Stimulated activated naive CD8-positive, alpha-beta T cell treated with anti-CD3 and anti-CD28 coated beads, Interleukin-15, amount 100 ng/mL, for 72 hours (primary cell): ENCODE measurements at regions not wholly inside any gene's neighbourhood (a gene's known extent, or its start where the extent isn't known, plus 50 kb on each side); places are given as distances from the start of the nearest gene placed in this dataset.
"Not testable (repeated sequence)": the region's sequence is repeated elsewhere in the genome, so short reads cannot be mapped to it uniquely, and the experiment has no call there.

Source experiments
- ATAC-seq: fragments of 150-1000 bp; cut with Tn5 transposase; 2 replicates; pipeline ENCODE4 v1.10.0; 2021; ENCODE audit warnings: mild to moderate bottlenecking, moderate library complexity
- DNase-seq, 2 donors: peaks; one replicate each; pipeline ENCODE4 v3.0.0; 2021 to 2022
- H3K27ac Mint-ChIP-seq, 2 donors: one replicate each; pipeline ENCODE4 v1.8.0; 2022; ENCODE audit warnings: mild to moderate bottlenecking in 2 of 2, mixed read lengths in 2 of 2, moderate library complexity in 2 of 2
- H3K27me3 Mint-ChIP-seq: one replicate; pipeline ENCODE4 v1.8.0; 2022; ENCODE audit warnings: mixed read lengths
- H3K4me1 Mint-ChIP-seq: one replicate; pipeline ENCODE4 v1.8.0; 2022; ENCODE audit warnings: mild to moderate bottlenecking, mixed read lengths
- H3K4me3 Mint-ChIP-seq, 2 donors: one replicate each; pipeline ENCODE4 v1.8.0; 2022; ENCODE audit warnings: mild to moderate bottlenecking in 2 of 2, mixed read lengths in 2 of 2, moderate library complexity in 1 of 2
- H3K9me3 Mint-ChIP-seq, 2 donors: one replicate each; pipeline ENCODE4 v1.8.0; 2022; ENCODE audit warnings: mixed read lengths in 2 of 2

DNA sequence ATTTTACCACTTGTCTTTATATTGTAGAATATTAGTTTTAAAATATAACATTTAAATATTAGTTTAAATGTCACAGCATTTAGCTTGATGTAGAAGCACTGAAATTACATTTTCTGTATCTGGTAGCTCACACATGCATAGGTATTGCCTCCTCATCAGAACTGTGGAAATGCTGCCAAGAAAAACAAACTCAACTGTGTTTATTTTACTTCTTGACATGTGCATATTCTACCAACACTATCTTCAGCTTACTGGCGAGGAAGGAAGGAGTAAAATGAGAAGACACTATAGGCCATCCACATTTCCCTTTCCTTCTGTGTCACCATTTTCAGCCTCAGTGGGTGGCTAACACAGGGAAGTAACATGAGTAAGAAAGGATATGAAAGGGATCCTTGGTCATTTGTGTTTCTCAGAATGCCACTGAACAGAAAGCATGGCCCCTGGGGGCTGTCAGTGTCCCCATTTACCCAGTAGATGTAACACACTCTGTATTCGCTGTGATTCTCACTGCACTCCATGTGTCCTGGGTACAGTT, 81.0 kb upstream of the HTR4 start:
- Mint-ChIP-seq H3K27me3 (peaks cover 45% of the 10 kb centered on the region), H3K4me3 (no peak overlapping the region), H3K27ac (no peak overlapping the region), H3K9me3 (no peaks in the 10 kb centered on the region), H3K4me1 (peaks cover 13% of the 10 kb centered on the region)
- ATAC-seq (peak; percentile 9), DNase-seq (no peak)

- no peak for DNase-seq
- Mint-ChIP-seq H3K27ac (no peak overlapping the region), H3K4me1 (peaks cover 1% of the 10 kb centered on the region), H3K4me3 (no peak overlapping the region), H3K27me3 (peaks cover 39% of the 10 kb centered on the region), H3K9me3 (no peaks in the 10 kb centered on the region)
- ATAC-seq, result no peak
Observed at GRCh38 chr5:148739023-148739422, 84.7 kb upstream of the HTR4 start.

- Mint-ChIP-seq H3K4me1 (no peaks in the 10 kb centered on the region), H3K9me3 (no peaks in the 10 kb centered on the region), H3K27me3 (peaks cover 36% of the 10 kb centered on the region), H3K4me3 (no peak overlapping the region), H3K27ac (no peak overlapping the region)
- DNase-seq (no peak), ATAC-seq (no peak)
Observed at GRCh38 chr5:148739524-148739923, 85.2 kb upstream of the HTR4 start.

DNA sequence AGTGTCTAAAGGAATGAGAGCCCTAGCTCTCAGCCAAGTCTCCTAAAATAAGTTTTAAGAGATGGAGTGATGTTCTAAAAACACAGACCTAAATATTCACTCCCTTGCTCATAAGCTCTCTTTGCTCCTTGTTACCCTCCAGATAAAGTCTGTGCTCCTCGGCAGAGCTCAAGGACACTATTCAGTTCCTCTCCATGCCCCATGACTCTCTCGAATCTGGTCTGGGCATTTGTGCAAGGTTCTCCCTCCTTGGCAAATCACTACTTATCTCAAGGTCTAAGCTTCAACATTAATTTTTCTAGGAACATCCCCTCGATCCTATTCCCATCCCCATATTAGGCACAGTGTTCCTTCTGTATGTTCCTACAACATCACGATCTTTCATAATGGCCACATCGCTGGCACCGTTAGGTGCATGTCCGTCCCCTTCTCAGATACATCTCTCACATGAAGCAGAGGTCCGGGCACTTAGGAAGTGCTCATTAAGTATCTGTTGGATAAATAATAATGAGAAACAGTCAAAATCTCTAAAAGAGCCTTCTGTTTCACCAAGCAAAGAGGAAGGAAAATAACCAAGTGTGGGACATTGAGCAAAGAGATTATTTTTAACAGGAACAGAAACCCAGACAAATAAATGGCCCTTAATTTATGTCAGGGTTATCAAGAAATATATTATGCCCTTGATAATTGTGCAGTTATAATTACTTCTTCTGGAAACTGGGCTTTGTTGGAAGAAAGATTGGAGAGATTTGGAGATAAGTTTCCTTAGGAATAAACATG, 85.9 kb upstream of the HTR4 start:
- H3K4me1 Mint-ChIP-seq, result no peaks in the 10 kb centered on the region
- peaks cover 42% of the 10 kb centered on the region for H3K27me3 Mint-ChIP-seq
- H3K27ac Mint-ChIP-seq, result peak overlapping the region in 1 of 2 donors; percentile 28
- no peak for DNase-seq
- no peak overlapping the region for H3K4me3 Mint-ChIP-seq
- no peak for ATAC-seq
- no peaks in the 10 kb centered on the region for H3K9me3 Mint-ChIP-seq

DNA sequence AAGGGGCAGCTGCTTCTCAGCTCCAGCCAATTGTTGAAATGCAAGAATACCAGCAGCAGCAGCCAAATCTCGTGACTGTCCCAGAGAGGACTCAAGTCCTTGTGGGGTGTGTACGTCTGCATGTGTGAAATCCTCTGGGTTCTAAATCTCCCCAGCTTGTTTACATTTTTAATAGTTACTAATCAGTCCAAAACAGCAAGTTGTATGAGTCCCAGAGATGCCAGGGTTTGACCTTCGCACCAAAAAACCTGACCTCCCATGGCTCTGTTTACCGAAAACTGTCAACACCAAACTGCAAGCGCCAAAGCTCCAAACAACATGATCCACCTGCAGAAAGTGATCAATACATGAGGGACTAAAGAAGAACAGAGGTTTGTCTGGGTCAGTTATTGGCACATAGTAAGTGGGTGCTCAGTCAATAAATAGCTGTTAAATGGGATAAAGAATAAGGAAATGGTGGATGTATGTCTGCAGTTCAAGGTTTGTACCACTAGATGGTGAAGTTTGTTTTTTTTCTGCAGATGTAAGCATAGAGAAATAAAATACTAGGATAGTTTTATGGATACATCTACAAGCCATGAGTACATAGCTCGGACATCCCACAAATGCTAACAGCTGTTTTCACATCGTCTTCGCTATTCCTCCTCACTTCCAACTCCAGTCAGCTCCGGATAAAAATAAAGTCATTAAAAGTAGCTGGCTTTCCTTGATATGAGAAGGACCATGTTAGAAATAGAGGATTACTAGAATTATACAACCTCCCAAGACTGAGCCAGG, 85.3 kb upstream of the ADRB2 start:
- H3K27ac Mint-ChIP-seq, result no peak overlapping the region
- no peak for ATAC-seq
- peaks cover 42% of the 10 kb centered on the region for H3K27me3 Mint-ChIP-seq
- H3K4me3 Mint-ChIP-seq, result no peak overlapping the region
- no peaks in the 10 kb centered on the region for H3K4me1 Mint-ChIP-seq
- H3K9me3 Mint-ChIP-seq, result no peaks in the 10 kb centered on the region
- no peak for DNase-seq

- DNase-seq, H3K4me3 Mint-ChIP-seq, ATAC-seq, H3K27ac Mint-ChIP-seq, H3K4me1 Mint-ChIP-seq, H3K9me3 Mint-ChIP-seq: not testable (repeated sequence)
- peaks cover 42% of the 10 kb centered on the region for H3K27me3 Mint-ChIP-seq
Observed at GRCh38 chr5:148741766-148742165, 84.6 kb upstream of the ADRB2 start.

GRCh38 chr5:148744380-148744779, 82.0 kb upstream of the ADRB2 start:
- H3K4me1 Mint-ChIP-seq, H3K9me3 Mint-ChIP-seq, ATAC-seq, DNase-seq, H3K4me3 Mint-ChIP-seq, H3K27ac Mint-ChIP-seq: not testable (repeated sequence)
- H3K27me3 Mint-ChIP-seq, result peaks cover 32% of the 10 kb centered on the region

DNA sequence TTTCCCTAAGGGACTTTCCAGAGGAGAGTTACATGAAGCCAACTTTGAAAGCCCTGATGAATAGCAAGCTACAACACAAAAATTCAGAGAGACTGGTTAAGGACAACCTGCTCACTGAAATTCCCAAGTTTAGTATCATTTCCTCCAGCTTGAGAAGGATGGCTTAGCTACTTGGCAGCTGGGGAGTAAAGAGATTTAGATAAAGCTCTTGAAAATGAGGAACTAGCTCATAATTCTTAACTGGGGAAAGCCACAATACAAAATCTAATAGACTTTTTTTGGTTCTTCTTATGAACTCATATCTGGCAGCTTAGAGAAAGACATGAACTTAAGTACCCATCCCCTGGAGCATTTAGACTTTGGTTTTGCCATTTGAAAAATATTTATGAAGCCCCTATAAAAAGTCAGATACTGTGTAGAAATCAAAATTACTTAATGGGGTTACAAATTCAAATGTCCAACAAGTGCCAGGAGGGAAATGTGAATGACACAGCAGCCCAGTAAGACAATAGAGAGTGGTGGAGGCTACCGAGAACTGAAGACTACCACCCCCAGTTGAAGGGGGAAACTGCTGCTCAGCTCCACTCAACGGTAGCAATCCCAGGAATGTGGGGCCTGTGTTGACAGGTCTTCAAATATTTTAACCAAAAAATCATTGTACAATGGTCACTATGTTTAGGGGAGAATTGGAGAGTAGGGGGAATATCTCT, 79.4 kb upstream of the ADRB2 start:
- no peaks in the 10 kb centered on the region for H3K9me3 Mint-ChIP-seq
- H3K27me3 Mint-ChIP-seq, result peaks cover 16% of the 10 kb centered on the region
- ATAC-seq, result no peak
- H3K27ac Mint-ChIP-seq, result no peak overlapping the region
- no peak for DNase-seq
- H3K4me3 Mint-ChIP-seq, result no peak overlapping the region
- no peaks in the 10 kb centered on the region for H3K4me1 Mint-ChIP-seq

DNA sequence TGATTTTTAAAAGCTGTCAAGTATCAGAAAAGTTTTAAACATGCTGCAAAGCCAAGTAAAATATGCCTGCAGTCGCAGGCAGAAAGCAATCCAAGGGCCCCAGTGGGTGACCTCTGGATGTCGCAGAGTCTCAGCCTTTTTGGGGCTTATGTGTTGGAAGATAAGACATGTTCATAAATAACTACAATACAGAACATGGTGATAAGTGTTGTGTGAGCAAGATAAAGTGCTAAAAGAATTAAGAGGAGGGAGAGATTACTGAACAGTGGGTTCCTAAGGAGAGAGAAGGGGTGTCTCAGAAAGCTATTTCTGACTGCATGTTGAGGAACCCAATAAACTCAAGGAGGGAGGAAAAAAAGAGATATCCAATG, 78.9 kb upstream of the ADRB2 start:
- no peaks in the 10 kb centered on the region for H3K9me3 Mint-ChIP-seq
- no peak for ATAC-seq
- no peak overlapping the region for H3K4me3 Mint-ChIP-seq
- DNase-seq, result no peak
- no peak overlapping the region for H3K27ac Mint-ChIP-seq
- H3K4me1 Mint-ChIP-seq, result no peaks in the 10 kb centered on the region
- H3K27me3 Mint-ChIP-seq, result peaks cover 16% of the 10 kb centered on the region

DNA sequence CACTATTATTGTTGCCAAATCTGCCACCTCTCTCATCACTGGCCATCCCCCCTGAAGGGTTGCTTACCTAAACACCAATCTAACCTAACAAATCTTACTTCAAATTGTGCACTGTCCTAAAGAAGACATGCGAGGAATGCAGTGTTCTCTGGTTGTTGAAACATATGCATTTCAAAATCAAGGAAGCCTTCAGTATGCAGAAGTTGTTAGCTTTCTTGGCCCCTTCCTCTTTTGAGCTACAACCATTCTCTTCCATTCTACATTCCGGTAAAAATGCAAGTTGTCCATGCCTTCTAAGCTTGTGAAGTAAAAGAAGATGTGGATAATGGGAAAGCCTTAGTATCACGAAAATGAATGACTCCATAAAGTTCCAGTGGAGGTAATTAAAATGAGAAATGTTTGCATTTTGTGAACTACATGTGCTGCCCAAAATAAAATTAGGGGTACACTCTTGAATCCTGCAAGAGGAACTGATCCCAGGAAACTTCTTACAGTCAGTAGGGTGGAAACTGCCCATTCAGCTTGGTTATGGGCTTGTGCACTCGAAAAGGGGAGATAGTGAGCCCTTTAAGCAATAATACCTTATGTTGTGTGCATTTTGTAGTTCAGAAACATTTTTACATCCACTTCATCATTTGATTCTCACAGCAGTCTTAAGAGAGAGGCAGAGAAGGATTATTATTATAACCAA, 77.6 kb upstream of the ADRB2 start:
- H3K4me1 Mint-ChIP-seq, result no peaks in the 10 kb centered on the region
- peaks cover 5% of the 10 kb centered on the region in 2 donors for H3K9me3 Mint-ChIP-seq
- no peak overlapping the region for H3K27ac Mint-ChIP-seq
- H3K27me3 Mint-ChIP-seq, result peaks cover 22% of the 10 kb centered on the region
- no peak for ATAC-seq
- DNase-seq, result no peak
- no peak overlapping the region for H3K4me3 Mint-ChIP-seq

- no peak for ATAC-seq
- Mint-ChIP-seq H3K4me3 (no peak overlapping the region), H3K27me3 (peaks cover 15% of the 10 kb centered on the region), H3K9me3 (peaks cover 5% of the 10 kb centered on the region in 2 donors), H3K4me1 (no peaks in the 10 kb centered on the region), H3K27ac (no peak overlapping the region)
- no peak for DNase-seq
Observed at GRCh38 chr5:148750614-148751013, 75.8 kb upstream of the ADRB2 start.

DNA sequence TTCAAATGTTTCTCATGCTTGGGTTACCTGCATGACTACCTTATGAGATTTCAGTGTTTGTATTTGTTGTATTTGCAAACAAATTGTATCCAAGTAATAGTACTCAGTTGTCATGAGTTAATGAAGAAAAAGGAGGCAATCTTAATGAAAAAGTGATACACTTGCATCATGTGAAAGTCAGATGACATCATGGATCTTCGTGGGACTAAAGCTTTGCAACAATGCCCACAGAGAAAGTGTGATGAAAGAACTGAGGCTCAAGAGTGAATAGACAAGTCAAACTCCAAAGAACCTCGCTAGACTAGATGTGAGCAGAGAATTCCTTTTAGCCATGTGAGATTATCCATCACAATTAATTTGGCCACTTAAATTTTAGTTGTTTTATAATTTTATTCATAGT, 75.4 kb upstream of the ADRB2 start:
- DNase-seq (no peak), ATAC-seq (no peak)
- Mint-ChIP-seq H3K27ac (no peak overlapping the region), H3K4me1 (no peaks in the 10 kb centered on the region), H3K27me3 (peaks cover 19% of the 10 kb centered on the region), H3K9me3 (peaks cover 5 to 7% of the 10 kb centered on the region in 2 donors), H3K4me3 (no peak overlapping the region)

DNA sequence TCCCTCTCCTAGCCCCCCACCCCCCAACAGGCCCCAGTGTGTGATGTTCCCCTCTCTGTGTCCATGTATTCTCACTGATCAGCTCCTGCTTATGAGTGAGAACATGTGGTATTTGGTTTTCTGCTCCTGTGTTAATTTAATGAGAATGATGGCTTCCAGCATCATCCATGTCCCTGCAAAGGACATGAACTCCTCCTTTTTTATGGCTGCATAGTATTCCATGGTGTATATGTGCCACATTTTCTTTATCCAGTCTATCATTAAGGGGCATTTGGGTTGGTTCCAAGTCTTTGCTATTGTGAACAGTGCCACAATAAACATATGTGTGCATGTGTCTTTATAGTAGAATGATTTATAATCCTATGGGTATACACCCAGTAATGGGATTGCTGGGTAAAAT, 74.0 kb upstream of the ADRB2 start:
- Mint-ChIP-seq H3K27me3 (peaks cover 14% of the 10 kb centered on the region), H3K9me3 (peaks cover 5 to 17% of the 10 kb centered on the region in 2 donors)
- not testable (repeated sequence) for ATAC-seq, DNase-seq, H3K4me1 Mint-ChIP-seq, H3K4me3 Mint-ChIP-seq, H3K27ac Mint-ChIP-seq

DNA sequence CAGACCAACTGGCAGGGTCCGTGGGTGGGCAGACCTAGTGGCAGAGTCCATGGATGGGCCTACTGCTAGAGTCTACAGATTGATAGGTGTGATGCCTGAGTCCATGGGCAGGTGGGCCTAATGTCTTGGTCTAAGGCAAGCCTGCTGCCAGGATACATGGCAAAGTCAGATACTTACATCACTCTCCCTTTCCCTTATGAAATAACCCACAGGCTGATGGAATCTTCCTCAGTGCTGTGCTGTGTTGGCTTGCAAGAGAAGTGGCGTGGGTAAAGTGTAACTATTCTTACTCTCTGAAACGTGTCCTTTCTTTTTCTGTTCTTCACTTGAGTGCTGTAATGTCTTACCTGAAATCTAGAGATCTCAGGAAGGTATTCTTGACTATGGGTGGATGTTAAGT, 67.3 kb upstream of the ADRB2 start:
- Mint-ChIP-seq H3K9me3 (peaks cover 0 to 22% of the 10 kb centered on the region in 2 donors), H3K4me3 (no peak overlapping the region), H3K27ac (no peak overlapping the region), H3K4me1 (peaks cover 9% of the 10 kb centered on the region), H3K27me3 (peaks cover 31% of the 10 kb centered on the region)
- DNase-seq, result no peak
- no peak for ATAC-seq

- peaks cover 24% of the 10 kb centered on the region for H3K27me3 Mint-ChIP-seq
- H3K27ac Mint-ChIP-seq, result no peak overlapping the region
- ATAC-seq (peak; percentile 96), DNase-seq (peak; percentile 9 to 29)
- H3K9me3 Mint-ChIP-seq, result peaks cover 0 to 19% of the 10 kb centered on the region in 2 donors
- H3K4me1 Mint-ChIP-seq, result peaks cover 9% of the 10 kb centered on the region
- no peak overlapping the region for H3K4me3 Mint-ChIP-seq
Observed at GRCh38 chr5:148760945-148761638, 65.3 kb upstream of the ADRB2 start.
